Ascending aorta (tissue), 2 donors: ENCODE measurements at regions not wholly inside any gene's neighbourhood (a gene's known extent, or its start where the extent isn't known, plus 50 kb on each side); places are given as distances from the start of the nearest gene placed in this dataset.

Source experiments
- DNase-seq, 2 donors: peaks; one replicate each; pipeline ENCODE4 v3.0.0-alpha.2; 2019; ENCODE audit warnings: low spot score in 2 of 2
- H3K27ac ChIP-seq, 2 donors: fragments of 200-600 bp; sonication (generic); one replicate each; pipeline ENCODE4 v1.5.1; 2016 to 2017; ENCODE audit warnings: mild to moderate bottlenecking in 1 of 2
- H3K27me3 ChIP-seq: fragments of 200-600 bp; sonication (generic); one replicate; pipeline ENCODE4 v1.5.1; 2017
- H3K36me3 ChIP-seq, 2 donors: fragments of 200-600 bp; sonication (generic); one replicate each; pipeline ENCODE4 v1.5.1; 2016
- H3K4me1 ChIP-seq, 2 donors: fragments of 200-600 bp; sonication (generic); one replicate each; pipeline ENCODE4 v1.5.1; 2016 to 2017; ENCODE audit warnings: mild to moderate bottlenecking in 1 of 2
- H3K4me3 ChIP-seq, 2 donors: fragments of 200-600 bp; sonication (generic); one replicate each; pipeline ENCODE4 v1.5.1; 2016 to 2017; ENCODE audit warnings: mild to moderate bottlenecking in 1 of 2
- H3K9me3 ChIP-seq, 2 donors: fragments of 200-600 bp; sonication (generic); one replicate each; pipeline ENCODE4 v1.5.1; 2016
- intact Hi-C: fragments of 100-400 bp; cut with DNase I; formaldehyde crosslinking; loops from one replicate; pipeline ENCODE4 v1.15.1; 2023
- TF ChIP-seq, protein P1 (sequence below), 3 experiments: fragments of 200-600 bp in 2 of 3; fragments of 450-650 bp in 1 of 3; sonication (generic) in 2 of 3; IDR thresholded peaks; one replicate each; pipeline ENCODE4 v1.5.1; 2016 to 2019; ENCODE audit warnings: antibody characterized with exemption in 3 of 3, mild to moderate bottlenecking in 1 of 3, moderate library complexity in 1 of 3

GRCh38 chr20:51221103-51221502 lies 198.2 kb upstream of the KCNG1 start:
- H3K4me1 ChIP-seq = no peaks in the 10 kb centered on the region
- no peaks in the 10 kb centered on the region for H3K36me3 ChIP-seq
- no peak for DNase-seq
- intact Hi-C loops = no loop called here
- TF ChIP-seq, protein P1, sequence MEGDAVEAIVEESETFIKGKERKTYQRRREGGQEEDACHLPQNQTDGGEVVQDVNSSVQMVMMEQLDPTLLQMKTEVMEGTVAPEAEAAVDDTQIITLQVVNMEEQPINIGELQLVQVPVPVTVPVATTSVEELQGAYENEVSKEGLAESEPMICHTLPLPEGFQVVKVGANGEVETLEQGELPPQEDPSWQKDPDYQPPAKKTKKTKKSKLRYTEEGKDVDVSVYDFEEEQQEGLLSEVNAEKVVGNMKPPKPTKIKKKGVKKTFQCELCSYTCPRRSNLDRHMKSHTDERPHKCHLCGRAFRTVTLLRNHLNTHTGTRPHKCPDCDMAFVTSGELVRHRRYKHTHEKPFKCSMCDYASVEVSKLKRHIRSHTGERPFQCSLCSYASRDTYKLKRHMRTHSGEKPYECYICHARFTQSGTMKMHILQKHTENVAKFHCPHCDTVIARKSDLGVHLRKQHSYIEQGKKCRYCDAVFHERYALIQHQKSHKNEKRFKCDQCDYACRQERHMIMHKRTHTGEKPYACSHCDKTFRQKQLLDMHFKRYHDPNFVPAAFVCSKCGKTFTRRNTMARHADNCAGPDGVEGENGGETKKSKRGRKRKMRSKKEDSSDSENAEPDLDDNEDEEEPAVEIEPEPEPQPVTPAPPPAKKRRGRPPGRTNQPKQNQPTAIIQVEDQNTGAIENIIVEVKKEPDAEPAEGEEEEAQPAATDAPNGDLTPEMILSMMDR (IDR thresholded peaks at IDR 0.05) = no peak
- H3K27ac ChIP-seq = no peak overlapping the region
- no peaks in the 10 kb centered on the region for H3K9me3 ChIP-seq
- H3K4me3 ChIP-seq = no peak overlapping the region
- H3K27me3 ChIP-seq = no peaks in the 10 kb centered on the region

DNA sequence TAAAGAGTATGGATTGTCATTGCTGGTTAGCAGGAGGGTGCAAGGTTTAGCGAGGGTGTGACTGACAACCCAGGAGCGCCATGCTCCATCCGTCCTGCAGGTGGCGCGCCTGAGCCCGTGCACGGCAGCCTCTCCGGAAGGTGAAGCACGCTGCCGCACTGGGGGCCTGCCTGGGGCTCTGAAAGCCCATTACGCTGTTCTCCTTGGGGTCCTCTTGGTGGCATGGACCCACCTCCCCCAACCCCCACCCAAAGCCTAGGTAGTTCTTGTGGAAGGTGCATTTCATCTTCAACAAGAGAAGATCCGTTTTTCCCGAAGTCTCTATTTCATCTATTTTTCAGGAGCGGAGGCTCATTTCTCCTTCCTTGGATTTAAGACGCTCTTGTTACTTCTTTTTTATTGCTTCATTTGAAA lies 197.4 kb upstream of the KCNG1 start:
- H3K4me1 ChIP-seq = no peaks in the 10 kb centered on the region
- H3K27ac ChIP-seq = no peak overlapping the region
- TF ChIP-seq, protein P1 (IDR thresholded peaks at IDR 0.05) = peak; percentile 39 to 66 (median 58)
- no peaks in the 10 kb centered on the region for H3K27me3 ChIP-seq
- H3K36me3 ChIP-seq = no peaks in the 10 kb centered on the region
- peak in 1 of 2 donors; percentile 45 for DNase-seq
- H3K4me3 ChIP-seq = no peak overlapping the region
- intact Hi-C loops = no loop called here
- H3K9me3 ChIP-seq = no peaks in the 10 kb centered on the region

GRCh38 chr20:51219544-51219943 lies 196.6 kb upstream of the KCNG1 start:
- intact Hi-C loops = no loop called here
- H3K9me3 ChIP-seq = no peaks in the 10 kb centered on the region
- TF ChIP-seq, protein P1 (IDR thresholded peaks at IDR 0.05) = no peak

GRCh38 chr20:51218603-51219002 lies 195.7 kb upstream of the KCNG1 start:
- TF ChIP-seq, protein P1 (IDR thresholded peaks at IDR 0.05) = no peak
- no peak overlapping the region for H3K4me3 ChIP-seq
- H3K27ac ChIP-seq = no peak overlapping the region
- DNase-seq = no peak
- H3K4me1 ChIP-seq = no peaks in the 10 kb centered on the region
- H3K9me3 ChIP-seq = no peaks in the 10 kb centered on the region
- no peaks in the 10 kb centered on the region for H3K27me3 ChIP-seq
- intact Hi-C loops = no loop called here
- H3K36me3 ChIP-seq = no peaks in the 10 kb centered on the region

More at GRCh38 chr20:51219544-51219943, 196.6 kb upstream of the KCNG1 start:
- no peaks in the 10 kb centered on the region for H3K36me3 ChIP-seq
- no peaks in the 10 kb centered on the region for H3K4me1 ChIP-seq
- no peak for DNase-seq
- H3K4me3 ChIP-seq = no peak overlapping the region
- no peak overlapping the region for H3K27ac ChIP-seq
- no peaks in the 10 kb centered on the region for H3K27me3 ChIP-seq

DNA sequence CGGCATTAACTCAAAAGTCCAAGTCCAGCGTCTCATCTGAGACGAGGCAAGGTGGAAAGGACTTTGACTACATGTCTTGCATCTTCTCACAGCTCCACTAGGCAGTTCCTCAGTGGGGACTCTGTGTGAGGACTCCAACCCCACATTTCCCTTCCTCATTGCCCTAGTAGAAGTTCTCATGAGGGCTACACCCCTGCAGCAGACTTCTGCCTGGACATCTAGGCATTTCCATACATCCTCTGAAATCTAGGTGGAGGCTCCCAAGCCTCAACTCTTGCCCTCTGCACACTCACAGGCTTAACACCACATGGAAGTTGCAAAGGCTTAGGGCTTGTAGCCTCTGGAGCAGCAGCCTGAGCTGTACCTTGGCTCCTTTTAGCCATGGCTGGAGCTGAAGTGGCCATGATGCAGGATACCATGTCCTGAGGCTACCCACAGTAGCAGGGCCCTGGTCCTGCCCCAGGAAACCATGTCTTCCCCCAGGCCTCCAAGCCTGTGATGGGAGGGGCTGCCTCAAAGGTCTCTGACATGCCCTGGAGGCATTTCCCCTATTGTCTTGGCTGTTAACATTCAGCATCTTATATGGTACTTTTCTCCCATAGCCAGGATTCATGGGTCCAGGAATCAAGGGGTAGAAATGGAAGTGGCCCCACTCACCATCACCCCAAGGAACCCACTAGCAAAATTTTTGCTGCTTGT lies 194.6 kb upstream of the KCNG1 start:
- Histone ChIP-seq H3K36me3 (no peaks in the 10 kb centered on the region), H3K27ac (no peak overlapping the region), H3K4me1 (no peaks in the 10 kb centered on the region), H3K9me3 (no peaks in the 10 kb centered on the region), H3K27me3 (no peaks in the 10 kb centered on the region), H3K4me3 (no peak overlapping the region)
- TF ChIP-seq, protein P1 (IDR thresholded peaks at IDR 0.05) = no peak
- intact Hi-C loops = no loop called here
- no peak for DNase-seq
